Lower leg skin (tissue), 4 donors: ENCODE measurements at regions not wholly inside any gene's neighbourhood (a gene's known extent, or its start where the extent isn't known, plus 50 kb on each side); places are given as distances from the start of the nearest gene placed in this dataset.

Experiments used
- DNase-seq, 2 donors: peaks; one replicate each; pipeline ENCODE4 v3.0.0-alpha.2; 2019; ENCODE audit warnings: low spot score in 2 of 2
- H3K4me3 ChIP-seq: fragments of 200-600 bp; sonication (generic); 2 replicates; pipeline ENCODE4 v1.5.1; 2017; ENCODE audit warnings: mild to moderate bottlenecking, low read depth; ENCODE audit not compliant: poor library complexity, severe bottlenecking
- CTCF ChIP-seq, 3 donors: fragments of 450-650 bp; IDR thresholded peaks; one replicate each; pipeline ENCODE4 v1.5.1; 2016; ENCODE audit warnings: antibody characterized with exemption in 3 of 3, mild to moderate bottlenecking in 3 of 3, moderate library complexity in 2 of 3
- POLR2A ChIP-seq, 2 donors: fragments of 450-650 bp; IDR thresholded peaks; one replicate each; pipeline ENCODE4 v1.6.1; 2016 to 2017; ENCODE audit warnings: antibody characterized with exemption in 2 of 2, mild to moderate bottlenecking in 1 of 2, moderate library complexity in 1 of 2
- WGBS, 2 donors: methylation state at CpG; one replicate each; pipeline ENCODE4 v1.1.5; 2018; 5-methylcytosine and 5-hydroxymethylcytosine counted together
- intact Hi-C: fragments of 100-400 bp; cut with DNase I; formaldehyde crosslinking; loops from one replicate; pipeline ENCODE4 v1.15.0; 2023; ENCODE audit warnings: low total_unique reads

GRCh38 chr1:166338105-166338504, 171.3 kb upstream of the FAM78B start:
- WGBS, 2 donors: 78 to 89% methylated on average over 2 of the region's 2 CpGs
- no peak for DNase-seq
- no peak overlapping the region for H3K4me3 ChIP-seq
- no peak for TF ChIP-seq POLR2A (IDR thresholded peaks at IDR 0.05)
- TF ChIP-seq CTCF (IDR thresholded peaks at IDR 0.05): no peak
- intact Hi-C loops: no loop called here

GRCh38 chr1:166340709-166341108, 173.9 kb upstream of the FAM78B start:
- no peak overlapping the region for H3K4me3 ChIP-seq
- intact Hi-C loops: no loop called here
- TF ChIP-seq CTCF (IDR thresholded peaks at IDR 0.05) (no peak), POLR2A (IDR thresholded peaks at IDR 0.05) (no peak)
- no peak for DNase-seq

GRCh38 chr1:166343276-166343675, 176.5 kb upstream of the FAM78B start:
- DNase-seq: no peak
- no peak overlapping the region for H3K4me3 ChIP-seq
- intact Hi-C loops: no loop called here
- TF ChIP-seq POLR2A (IDR thresholded peaks at IDR 0.05) (no peak), CTCF (IDR thresholded peaks at IDR 0.05) (no peak)
- WGBS, 2 donors: 92 to 95% methylated on average over 11 to 19 of the region's 22 CpGs

DNA sequence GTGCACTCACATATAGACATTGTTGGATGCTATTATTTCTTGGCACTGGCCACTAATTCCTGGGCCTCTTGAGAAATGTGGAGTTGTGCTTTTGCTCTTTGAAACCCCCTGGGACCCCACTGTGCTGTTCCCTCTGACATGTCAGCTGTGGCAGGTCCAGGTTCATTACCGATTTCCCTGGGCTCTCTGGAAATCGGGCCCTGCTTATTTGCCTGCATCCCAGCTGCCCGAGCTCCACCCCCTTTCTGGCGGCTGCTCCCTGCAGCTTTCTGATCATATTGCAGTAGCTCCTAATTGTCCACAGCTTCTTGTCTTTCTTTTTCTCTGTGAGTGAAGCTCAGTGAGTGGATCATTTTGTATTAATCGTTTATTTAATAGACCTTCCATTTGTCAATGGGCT, 183.7 kb upstream of the FAM78B start:
- TF ChIP-seq POLR2A (IDR thresholded peaks at IDR 0.05) (no peak), CTCF (IDR thresholded peaks at IDR 0.05) (no peak)
- intact Hi-C loops: no loop called here
- DNase-seq: no peak
- WGBS, 2 donors: 35 to 51% methylated on average over 5 of the region's 5 CpGs
- H3K4me3 ChIP-seq: no peak overlapping the region

- no peak overlapping the region for H3K4me3 ChIP-seq
- no peak for DNase-seq
- WGBS, 2 donors: 50 to 63% methylated on average over 1 of the region's 1 CpG
- intact Hi-C loops: no loop called here
- TF ChIP-seq POLR2A (IDR thresholded peaks at IDR 0.05) (no peak), CTCF (IDR thresholded peaks at IDR 0.05) (no peak)
These were observed 184.9 kb upstream of the FAM78B start for GRCh38 chr1:166351676-166352075.

DNA sequence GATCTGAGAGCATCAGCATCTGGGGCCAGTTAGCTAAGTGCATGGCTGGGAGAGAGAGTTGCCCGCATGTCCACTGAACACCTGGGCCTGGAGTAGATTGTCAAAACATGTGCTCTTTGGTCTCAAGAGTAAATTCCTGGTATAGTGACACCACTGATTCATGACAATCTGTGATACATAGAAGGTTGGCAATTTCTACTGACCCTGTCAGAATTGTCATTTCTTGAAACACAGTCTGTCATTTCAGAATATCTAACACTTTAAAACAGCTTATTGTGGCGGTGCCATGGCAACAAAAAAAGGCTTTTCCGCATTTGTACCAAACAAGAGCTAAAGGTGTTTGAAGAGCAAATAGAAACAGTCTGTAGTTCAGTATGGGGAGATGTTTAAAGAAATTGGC, 186.4 kb upstream of the FAM78B start:
- H3K4me3 ChIP-seq: no peak overlapping the region
- TF ChIP-seq CTCF (IDR thresholded peaks at IDR 0.05): no peak
- TF ChIP-seq POLR2A (IDR thresholded peaks at IDR 0.05): no peak
- 82% methylated on average over 3 of the region's 3 CpGs for WGBS, 2 donors
- intact Hi-C loops: no loop called here
- DNase-seq: no peak
